Tibial artery (tissue), 4 donors: ENCODE measurements at regions not wholly inside any gene's neighbourhood (a gene's known extent, or its start where the extent isn't known, plus 50 kb on each side); places are given as distances from the start of the nearest gene placed in this dataset.
A peak's percentile ranks its signal among the peaks of the same experiment; 100 is the strongest.

Experiments used
- DNase-seq, 2 donors: peaks; one replicate each; pipeline ENCODE4 v3.0.0-alpha.2; 2019
- H3K27ac ChIP-seq, 2 donors: fragments of 200-600 bp; sonication (generic) in 1 of 2; 1 replicate in 1 of 2; 2 replicates in 1 of 2; pipeline ENCODE4 v1.5.1; 2018 to 2019; ENCODE audit warnings: mild to moderate bottlenecking in 1 of 2
- H3K27me3 ChIP-seq, 2 donors: fragments of 200-600 bp; sonication (generic) in 1 of 2; one replicate each; pipeline versions ENCODE4 v1.5.1 to v1.6.0; 2016 to 2019
- H3K36me3 ChIP-seq, 3 donors: fragments of 200-600 bp; sonication (generic) in 2 of 3; one replicate each; pipeline ENCODE4 v1.5.1; 2016 to 2019; ENCODE audit warnings: mild to moderate bottlenecking in 2 of 3
- H3K4me1 ChIP-seq, 4 donors: fragments of 200-600 bp; sonication (generic) in 2 of 4; 1 replicate in 3 of 4; 2 replicates in 1 of 4; pipeline ENCODE4 v1.5.1; 2016 to 2019
- H3K4me3 ChIP-seq, 2 donors: fragments of 200-600 bp; sonication (generic) in 1 of 2; 1 replicate in 1 of 2; 2 replicates in 1 of 2; pipeline ENCODE4 v1.5.1; 2018 to 2019; ENCODE audit warnings: mild to moderate bottlenecking in 2 of 2
- H3K9me3 ChIP-seq, 3 donors: fragments of 200-600 bp; sonication (generic) in 1 of 3; one replicate each; pipeline ENCODE4 v1.5.1; 2016 to 2019
- intact Hi-C: fragments of 100-400 bp; cut with DNase I; formaldehyde crosslinking; loops from one replicate; pipeline ENCODE4 v1.15.0; 2023; ENCODE audit warnings: low total_unique reads
- TF ChIP-seq, protein P1 (sequence below), 2 experiments: fragments of 200-600 bp in 1 of 2; fragments of 450-650 bp in 1 of 2; IDR thresholded peaks; one replicate each; pipeline ENCODE4 v1.5.1; 2017 to 2019; ENCODE audit warnings: antibody characterized with exemption in 2 of 2, mild to moderate bottlenecking in 1 of 2, moderate library complexity in 1 of 2

DNA sequence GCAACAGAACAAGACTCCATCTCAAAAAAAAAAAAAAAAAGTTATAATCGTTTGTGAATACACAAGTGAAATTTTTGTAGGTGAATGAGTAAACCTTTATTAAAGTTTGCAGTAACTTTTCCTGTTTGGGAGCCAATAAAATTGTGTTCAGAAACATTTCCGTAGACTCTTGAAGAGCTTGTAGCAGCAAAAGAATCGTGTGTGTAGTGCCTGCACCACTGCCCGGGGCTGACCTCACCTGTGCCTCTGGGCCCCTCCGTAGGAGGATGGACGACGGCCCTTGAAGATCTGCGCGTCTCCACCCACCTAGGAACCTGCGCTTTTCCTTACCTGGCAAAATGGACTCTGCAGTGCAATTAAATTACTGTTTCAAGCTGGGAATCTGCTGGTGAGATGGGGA lies 366.0 kb downstream of the THBS2 start:
- Histone ChIP-seq H3K36me3 (no peaks in the 10 kb centered on the region), H3K27me3 (peaks cover 0 to 4% of the 10 kb centered on the region in 2 donors), H3K27ac (no peak overlapping the region), H3K4me1 (peaks cover 0 to 3% (median 1%) of the 10 kb centered on the region in 4 donors), H3K4me3 (no peak overlapping the region), H3K9me3 (no peaks in the 10 kb centered on the region)
- no peak for DNase-seq
- TF ChIP-seq, protein P1, sequence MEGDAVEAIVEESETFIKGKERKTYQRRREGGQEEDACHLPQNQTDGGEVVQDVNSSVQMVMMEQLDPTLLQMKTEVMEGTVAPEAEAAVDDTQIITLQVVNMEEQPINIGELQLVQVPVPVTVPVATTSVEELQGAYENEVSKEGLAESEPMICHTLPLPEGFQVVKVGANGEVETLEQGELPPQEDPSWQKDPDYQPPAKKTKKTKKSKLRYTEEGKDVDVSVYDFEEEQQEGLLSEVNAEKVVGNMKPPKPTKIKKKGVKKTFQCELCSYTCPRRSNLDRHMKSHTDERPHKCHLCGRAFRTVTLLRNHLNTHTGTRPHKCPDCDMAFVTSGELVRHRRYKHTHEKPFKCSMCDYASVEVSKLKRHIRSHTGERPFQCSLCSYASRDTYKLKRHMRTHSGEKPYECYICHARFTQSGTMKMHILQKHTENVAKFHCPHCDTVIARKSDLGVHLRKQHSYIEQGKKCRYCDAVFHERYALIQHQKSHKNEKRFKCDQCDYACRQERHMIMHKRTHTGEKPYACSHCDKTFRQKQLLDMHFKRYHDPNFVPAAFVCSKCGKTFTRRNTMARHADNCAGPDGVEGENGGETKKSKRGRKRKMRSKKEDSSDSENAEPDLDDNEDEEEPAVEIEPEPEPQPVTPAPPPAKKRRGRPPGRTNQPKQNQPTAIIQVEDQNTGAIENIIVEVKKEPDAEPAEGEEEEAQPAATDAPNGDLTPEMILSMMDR (IDR thresholded peaks at IDR 0.05) = no peak
- intact Hi-C loops = no loop called here

DNA sequence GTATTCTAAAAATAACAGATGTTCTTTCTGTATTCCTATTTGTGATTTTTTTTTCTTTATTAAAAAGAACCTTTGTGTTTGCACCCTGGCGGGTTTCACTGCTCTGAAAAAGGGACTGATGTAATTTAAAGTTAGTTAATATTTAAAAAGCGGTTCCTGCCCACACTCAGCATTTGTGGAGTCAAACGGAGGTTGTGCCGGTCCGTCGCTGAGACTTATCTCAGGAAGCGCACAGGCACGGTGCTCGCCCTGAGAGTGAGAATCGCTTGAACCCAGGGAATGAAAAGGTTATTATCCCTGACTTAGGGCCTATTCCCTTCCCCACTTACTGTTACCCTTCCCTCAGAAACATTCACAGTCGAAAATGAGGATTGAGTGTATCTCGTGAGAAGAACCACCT lies 366.7 kb downstream of the THBS2 start:
- Histone ChIP-seq H3K36me3 (no peaks in the 10 kb centered on the region), H3K4me3 (no peak overlapping the region), H3K9me3 (no peaks in the 10 kb centered on the region), H3K4me1 (peaks cover 0 to 3% (median 1%) of the 10 kb centered on the region in 4 donors), H3K27me3 (peaks cover 0 to 4% of the 10 kb centered on the region in 2 donors), H3K27ac (no peak overlapping the region)
- DNase-seq = no peak
- intact Hi-C loops = no loop called here
- TF ChIP-seq, protein P1 (IDR thresholded peaks at IDR 0.05) = no peak

- Histone ChIP-seq H3K27me3 (peaks cover 0 to 4% of the 10 kb centered on the region in 2 donors), H3K4me1 (peaks cover 0 to 3% (median 1%) of the 10 kb centered on the region in 4 donors), H3K4me3 (no peak overlapping the region), H3K9me3 (no peaks in the 10 kb centered on the region), H3K36me3 (no peaks in the 10 kb centered on the region), H3K27ac (no peak overlapping the region)
- intact Hi-C loops = no loop called here
- TF ChIP-seq, protein P1 (IDR thresholded peaks at IDR 0.05) = no peak
- DNase-seq = no peak
These were observed 367.6 kb downstream of the THBS2 start for GRCh38 chr6:168885751-168886742.

DNA sequence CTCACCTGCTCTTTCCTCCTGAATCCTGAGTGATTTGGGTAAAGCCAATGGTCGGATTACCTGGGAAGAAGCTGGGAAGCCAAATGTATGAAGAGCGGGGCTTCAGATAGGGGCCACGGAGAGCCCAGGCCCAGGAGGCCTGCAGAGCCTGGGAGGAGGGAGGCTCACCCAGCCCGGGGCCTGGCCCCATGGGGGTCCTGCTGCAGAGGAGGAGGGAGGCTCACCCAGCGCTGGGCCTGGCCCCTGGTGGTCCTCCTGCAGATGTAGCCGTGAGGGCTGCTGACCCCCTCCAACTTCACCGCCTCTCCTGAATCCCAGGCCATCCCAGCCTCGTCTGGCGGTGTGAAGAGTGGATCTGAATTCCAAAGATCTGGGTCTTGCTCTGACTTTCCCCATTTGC lies 368.4 kb downstream of the THBS2 start:
- TF ChIP-seq, protein P1 (IDR thresholded peaks at IDR 0.05) = no peak
- Histone ChIP-seq H3K4me1 (peaks cover 0 to 3% (median 1%) of the 10 kb centered on the region in 4 donors), H3K9me3 (no peaks in the 10 kb centered on the region), H3K27ac (no peak overlapping the region), H3K27me3 (peaks cover 0 to 4% of the 10 kb centered on the region in 2 donors), H3K36me3 (no peaks in the 10 kb centered on the region), H3K4me3 (no peak overlapping the region)
- intact Hi-C loops = no loop called here
- DNase-seq = no peak

DNA sequence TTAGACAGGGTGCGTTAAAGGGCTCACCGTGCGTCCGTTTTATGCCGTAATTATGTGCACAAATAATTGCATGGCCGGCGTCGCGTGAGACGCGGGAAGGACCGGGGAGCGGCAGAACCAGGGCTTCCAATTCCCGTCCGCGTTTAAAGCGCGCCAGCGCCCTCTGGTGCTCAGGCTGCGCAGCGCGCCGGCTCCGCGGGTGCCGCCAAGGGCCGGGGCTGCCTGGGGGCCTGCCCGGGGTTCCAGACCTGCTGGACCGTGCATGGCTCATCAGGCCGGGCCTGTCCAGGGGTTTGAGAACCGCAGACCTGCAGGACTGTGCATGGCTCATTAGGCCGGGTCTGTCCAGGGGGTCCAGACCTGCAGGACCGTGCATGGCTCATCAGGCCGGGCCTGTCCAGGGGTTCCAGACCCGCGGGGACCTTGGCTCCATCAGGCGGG lies 369.0 kb downstream of the THBS2 start:
- Histone ChIP-seq H3K4me3 (peak overlapping the region; percentile 17 to 21), H3K27me3 (peaks cover 0 to 4% of the 10 kb centered on the region in 2 donors), H3K4me1 (peaks cover 0 to 3% (median 1%) of the 10 kb centered on the region in 4 donors), H3K9me3 (no peaks in the 10 kb centered on the region), H3K27ac (no peak overlapping the region), H3K36me3 (no peaks in the 10 kb centered on the region)
- TF ChIP-seq, protein P1 (IDR thresholded peaks at IDR 0.05) = peak; percentile 95 to 96
- intact Hi-C loops = no loop called here
- DNase-seq = peak; percentile 60 to 79
